ENCODE measurements at regions not wholly inside any gene's neighbourhood (a gene's known extent, or its start where the extent isn't known, plus 50 kb on each side); places are given as distances from the start of the nearest gene placed in this dataset.
A peak's percentile ranks its signal among the peaks of the same experiment; 100 is the strongest.

- DNase-seq (ENCODE audit: low read depth in 2 of 2) = peak; percentile 88 to 91
- peak overlapping the region; percentile 37 for H3K9ac ChIP-seq (ENCODE audit: insufficient read depth, low read length)
Measured at GRCh38 chr17:77420804-77421629, 280.2 kb downstream of the SEC14L1 start.

GRCh38 chr17:77421630-77421972, 280.8 kb downstream of the SEC14L1 start:
- no peak overlapping the region for H2AFZ ChIP-seq (ENCODE audit: low read length)
- H3K9ac ChIP-seq (ENCODE audit: insufficient read depth, low read length) = no peak overlapping the region
- peak overlapping the region; percentile 1 for H3K4me2 ChIP-seq (ENCODE audit: extremely low read depth, insufficient read depth, low read length)
- H3K79me2 ChIP-seq (ENCODE audit: control insufficient read depth, insufficient read depth, low read length) = peaks cover 79% of the 10 kb centered on the region
- H4K20me1 ChIP-seq (ENCODE audit: control insufficient read depth, extremely low read depth, insufficient read depth, low read length) = no peaks in the 10 kb centered on the region
- H3K36me3 ChIP-seq (ENCODE audit: control insufficient read depth, insufficient read depth, low read length) = peaks cover 4% of the 10 kb centered on the region
- H3K27me3 ChIP-seq (ENCODE audit: control insufficient read depth, insufficient read depth, low read length) = no peaks in the 10 kb centered on the region
- peak overlapping the region in 1 of 4 experiments; percentile 14 for H3K4me3 ChIP-seq (replicated peaks in 1 of 4; ENCODE audit: control extremely low read depth in 1 of 4, insufficient read depth in 1 of 4, low read depth in 3 of 4, low read length in 4 of 4)
- peak overlapping the region; percentile 76 for H3K27ac ChIP-seq (ENCODE audit: insufficient read depth, low read length)
- TF ChIP-seq EZH2 (IDR thresholded peaks at IDR 0.05; ENCODE audit: low read length, missing control alignments) = no peak
- no peak for TF ChIP-seq CTCF (conservative IDR thresholded peaks at IDR 0.05 in 1 of 2, IDR thresholded peaks at IDR 0.05 in 1 of 2; ENCODE audit: low read depth in 1 of 2, low read length in 2 of 2)
- H3K4me1 ChIP-seq (ENCODE audit: control insufficient read depth, extremely low read depth, insufficient read depth, low read length) = peaks cover 62% of the 10 kb centered on the region
- DNase-seq (ENCODE audit: low read depth in 2 of 2) = no peak
- H3K9me3 ChIP-seq (ENCODE audit: control insufficient read depth, insufficient read depth, low read depth, low read length) = no peaks in the 10 kb centered on the region

More at GRCh38 chr17:77420804-77421629, 280.2 kb downstream of the SEC14L1 start:
- no peaks in the 10 kb centered on the region for H3K9me3 ChIP-seq (ENCODE audit: control insufficient read depth, insufficient read depth, low read depth, low read length)
- TF ChIP-seq EZH2 (IDR thresholded peaks at IDR 0.05; ENCODE audit: low read length, missing control alignments) (no peak), CTCF (conservative IDR thresholded peaks at IDR 0.05 in 1 of 2, IDR thresholded peaks at IDR 0.05 in 1 of 2; ENCODE audit: low read depth in 1 of 2, low read length in 2 of 2) (no peak)
- H3K27ac ChIP-seq (ENCODE audit: insufficient read depth, low read length) = peak overlapping the region; percentile 76
- peak overlapping the region in 1 of 4 experiments; percentile 14 for H3K4me3 ChIP-seq (replicated peaks in 1 of 4; ENCODE audit: control extremely low read depth in 1 of 4, insufficient read depth in 1 of 4, low read depth in 3 of 4, low read length in 4 of 4)
- H3K27me3 ChIP-seq (ENCODE audit: control insufficient read depth, insufficient read depth, low read length) = no peaks in the 10 kb centered on the region
- H3K4me2 ChIP-seq (ENCODE audit: extremely low read depth, insufficient read depth, low read length) = peak overlapping the region; percentile 38
- H3K79me2 ChIP-seq (ENCODE audit: control insufficient read depth, insufficient read depth, low read length) = peaks cover 79% of the 10 kb centered on the region
- peaks cover 59% of the 10 kb centered on the region for H3K4me1 ChIP-seq (ENCODE audit: control insufficient read depth, extremely low read depth, insufficient read depth, low read length)
- H2AFZ ChIP-seq (ENCODE audit: low read length) = no peak overlapping the region
- H4K20me1 ChIP-seq (ENCODE audit: control insufficient read depth, extremely low read depth, insufficient read depth, low read length) = no peaks in the 10 kb centered on the region
- H3K36me3 ChIP-seq (ENCODE audit: control insufficient read depth, insufficient read depth, low read length) = peaks cover 7% of the 10 kb centered on the region

- no peaks in the 10 kb centered on the region for H3K27me3 ChIP-seq (ENCODE audit: control insufficient read depth, insufficient read depth, low read length)
- no peak overlapping the region for H3K9ac ChIP-seq (ENCODE audit: insufficient read depth, low read length)
- H3K4me1 ChIP-seq (ENCODE audit: control insufficient read depth, extremely low read depth, insufficient read depth, low read length) = peaks cover 69% of the 10 kb centered on the region
- H3K79me2 ChIP-seq (ENCODE audit: control insufficient read depth, insufficient read depth, low read length) = peaks cover 79% of the 10 kb centered on the region
- TF ChIP-seq EZH2 (IDR thresholded peaks at IDR 0.05; ENCODE audit: low read length, missing control alignments) = no peak
- no peak for TF ChIP-seq CTCF (conservative IDR thresholded peaks at IDR 0.05 in 1 of 2, IDR thresholded peaks at IDR 0.05 in 1 of 2; ENCODE audit: low read depth in 1 of 2, low read length in 2 of 2)
- no peak for DNase-seq (ENCODE audit: low read depth in 2 of 2)
- peaks cover 4% of the 10 kb centered on the region for H3K36me3 ChIP-seq (ENCODE audit: control insufficient read depth, insufficient read depth, low read length)
- H3K4me2 ChIP-seq (ENCODE audit: extremely low read depth, insufficient read depth, low read length) = no peak overlapping the region
- H3K9me3 ChIP-seq (ENCODE audit: control insufficient read depth, insufficient read depth, low read depth, low read length) = no peaks in the 10 kb centered on the region
- no peak overlapping the region for H2AFZ ChIP-seq (ENCODE audit: low read length)
- no peak overlapping the region for H3K4me3 ChIP-seq (replicated peaks in 1 of 4; ENCODE audit: control extremely low read depth in 1 of 4, insufficient read depth in 1 of 4, low read depth in 3 of 4, low read length in 4 of 4)
- H3K27ac ChIP-seq (ENCODE audit: insufficient read depth, low read length) = peak overlapping the region; percentile 96
- H4K20me1 ChIP-seq (ENCODE audit: control insufficient read depth, extremely low read depth, insufficient read depth, low read length) = no peaks in the 10 kb centered on the region
Measured at GRCh38 chr17:77422104-77422747, 281.5 kb downstream of the SEC14L1 start.
